SK-N-SH treated with all-trans-retinoic acid at 6 μM for 48 hours (cell line): ENCODE measurements at regions not wholly inside any gene's neighbourhood (a gene's known extent, or its start where the extent isn't known, plus 50 kb on each side); places are given as distances from the start of the nearest gene placed in this dataset.

ENCODE experiments used
- ARNTL ChIP-seq: fragments of 450-650 bp; formaldehyde crosslinking; IDR thresholded peaks from 2 replicates; pipeline ENCODE4 v1.5.0; 2020; ENCODE audit warnings: low read depth, mild to moderate bottlenecking, moderate library complexity, borderline replicate concordance
- BACH2 ChIP-seq: fragments of 250-450 bp; sonication (Bioruptor Pico); IDR thresholded peaks from 2 replicates; pipeline ENCODE4 v1.9.0; 2021; ENCODE audit warnings: mild to moderate bottlenecking, borderline replicate concordance
- CREB5 ChIP-seq: fragments of 250-450 bp; sonication (Bioruptor Pico); IDR thresholded peaks from 2 replicates; pipeline ENCODE4 v1.5.1; 2020; ENCODE audit warnings: low read depth, mild to moderate bottlenecking, moderate library complexity
- CSDC2 ChIP-seq: fragments of 250-450 bp; sonication (Bioruptor Pico); IDR thresholded peaks from 2 replicates; pipeline ENCODE4 v1.5.0; 2020; ENCODE audit warnings: mild to moderate bottlenecking, moderate library complexity
- ESRRG ChIP-seq: fragments of 250-450 bp; sonication (Bioruptor Pico); IDR thresholded peaks from 2 replicates; pipeline ENCODE4 v1.6.1; 2021; ENCODE audit warnings: mild to moderate bottlenecking
- PATZ1 ChIP-seq: fragments of 250-450 bp; sonication (Bioruptor Pico); IDR thresholded peaks from 2 replicates; pipeline ENCODE4 v1.8.0; 2020; ENCODE audit warnings: mild to moderate bottlenecking, moderate library complexity, borderline replicate concordance
- RARB ChIP-seq: fragments of 250-450 bp; sonication (Bioruptor Pico); IDR thresholded peaks from 2 replicates; pipeline ENCODE4 v1.8.0; 2021; ENCODE audit warnings: mild to moderate bottlenecking, moderate library complexity
- SNAI2 ChIP-seq: fragments of 250-450 bp; sonication (Bioruptor Pico); IDR thresholded peaks from 2 replicates; pipeline ENCODE4 v1.5.0; 2020; ENCODE audit warnings: mild to moderate bottlenecking, moderate library complexity
- TCF4 ChIP-seq: fragments of 250-450 bp; sonication (Bioruptor Pico); IDR thresholded peaks from 2 replicates; pipeline ENCODE4 v1.8.0; 2021; ENCODE audit warnings: mild to moderate bottlenecking, moderate library complexity, borderline replicate concordance
- TOX ChIP-seq: fragments of 250-450 bp; sonication (Bioruptor Pico); IDR thresholded peaks from 2 replicates; pipeline ENCODE4 v1.8.0; 2021; ENCODE audit warnings: mild to moderate bottlenecking, moderate library complexity, borderline replicate concordance
- ZC3H10 ChIP-seq: fragments of 250-450 bp; sonication (Bioruptor Pico); IDR thresholded peaks from 2 replicates; pipeline ENCODE4 v1.5.1; 2021; ENCODE audit warnings: mild to moderate bottlenecking, moderate library complexity
- ZFP3 ChIP-seq: fragments of 250-450 bp; sonication (Bioruptor Pico); IDR thresholded peaks from 2 replicates; pipeline ENCODE4 v1.5.0; 2020; ENCODE audit warnings: mild to moderate bottlenecking, moderate library complexity
- ZFP30 ChIP-seq: fragments of 450-650 bp; formaldehyde crosslinking; IDR thresholded peaks from 2 replicates; pipeline ENCODE4 v1.5.0; 2022; ENCODE audit warnings: mild to moderate bottlenecking, moderate library complexity
- ZNF8 ChIP-seq: fragments of 450-650 bp; formaldehyde crosslinking; IDR thresholded peaks from 2 replicates; pipeline ENCODE4 v1.5.0; 2020; ENCODE audit warnings: mild to moderate bottlenecking, moderate library complexity

GRCh38 chr6:66926060-66926459, 1219.0 kb upstream of the EYS start:
- TF ChIP-seq CSDC2 (CRISPR knock-in tag) (no peak), ZNF8 (no peak), ARNTL (no peak), ZFP3 (no peak), BACH2 (CRISPR knock-in tag) (no peak), RARB (CRISPR knock-in tag) (no peak), ZC3H10 (CRISPR knock-in tag) (no peak), PATZ1 (no peak), ZFP30 (CRISPR knock-in tag) (no peak), TCF4 (CRISPR knock-in tag) (no peak), ESRRG (no peak), TOX (CRISPR knock-in tag) (no peak), SNAI2 (no peak), CREB5 (CRISPR knock-in tag) (no peak)
